ENCODE measurements at regions not wholly inside any gene's neighbourhood (a gene's known extent, or its start where the extent isn't known, plus 50 kb on each side); places are given as distances from the start of the nearest gene placed in this dataset.
A peak's percentile ranks its signal among the peaks of the same experiment; 100 is the strongest.

DNA sequence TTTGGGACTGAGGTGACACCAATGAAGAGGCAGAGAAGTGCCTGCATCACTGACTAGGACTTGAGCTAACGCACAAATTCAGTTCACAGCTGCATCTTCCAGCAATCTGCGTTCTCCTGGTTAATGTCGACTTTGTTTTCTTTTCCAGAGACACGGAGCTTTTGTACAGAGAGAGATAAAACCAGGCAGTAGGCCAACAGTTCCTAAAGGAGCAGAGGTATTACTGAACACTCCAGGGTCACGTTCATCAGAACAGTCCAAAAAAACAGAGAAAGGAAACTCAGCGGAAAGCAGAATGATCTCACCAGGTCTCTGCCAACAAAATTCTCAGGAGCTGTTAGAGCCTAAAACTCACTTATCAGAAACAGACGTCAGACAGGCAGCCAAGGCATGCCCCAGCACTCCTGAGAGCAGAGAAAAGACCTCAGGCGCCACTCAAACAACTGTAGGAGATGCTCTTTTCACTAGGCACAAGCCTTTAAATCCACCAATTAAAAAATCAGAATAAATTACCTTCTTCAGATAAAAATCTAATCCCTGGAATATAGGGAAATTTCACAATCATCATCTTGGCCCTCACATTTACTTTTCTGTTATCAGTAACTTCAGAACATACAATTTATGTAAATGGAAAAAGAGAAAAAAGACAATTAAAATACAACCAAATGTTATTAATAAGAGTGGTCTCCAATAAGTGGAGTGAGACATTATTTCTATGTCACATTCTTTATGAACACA is 95.9 kb upstream of the SPTBN1 start:
- Histone ChIP-seq H4K8ac (ENCODE audit: low read depth, low read length) (no peak overlapping the region), H2AFZ (ENCODE audit: low read length) (peak overlapping the region; percentile 84), H4K91ac (ENCODE audit: low read depth, low read length, poor library complexity) (no peak overlapping the region), H3K4me3 (ENCODE audit: low read length in 2 of 2) (no peak overlapping the region), H2AK5ac (ENCODE audit: low read depth, low read length) (no peak overlapping the region), H3K9ac (ENCODE audit: low read depth, low read length, poor library complexity) (no peak overlapping the region), H2BK15ac (ENCODE audit: low read length) (no peak overlapping the region), H3K14ac (ENCODE audit: low read length) (no peak overlapping the region), H2BK5ac (ENCODE audit: low read length) (no peak overlapping the region), H3K36me3 (replicated peaks in 1 of 2; ENCODE audit: control insufficient read depth in 2 of 2, insufficient read depth in 2 of 2, low read length in 2 of 2) (no peaks in the 10 kb centered on the region), H3K79me1 (ENCODE audit: low read depth, low read length) (no peaks in the 10 kb centered on the region), H3K4me1 (ENCODE audit: control insufficient read depth in 2 of 2, insufficient read depth in 1 of 2, low read depth in 1 of 2, low read length in 2 of 2) (peaks cover 0 to 2% of the 10 kb centered on the region in 2 donors), H2BK120ac (ENCODE audit: low read depth, low read length) (no peak overlapping the region), H3K18ac (ENCODE audit: low read length) (no peak overlapping the region), H3K4ac (ENCODE audit: low read length) (no peak overlapping the region), H3K9me3 (replicated peaks in 1 of 2; ENCODE audit: control insufficient read depth in 2 of 2, insufficient read depth in 1 of 2, low read depth in 1 of 2, low read length in 2 of 2) (no peaks in the 10 kb centered on the region), H2BK12ac (ENCODE audit: low read length) (no peak overlapping the region), H3K23ac (ENCODE audit: low read depth, low read length, poor library complexity) (no peak overlapping the region), H3K27ac (replicated peaks; ENCODE audit: low read length) (no peak overlapping the region), H3K27me3 (ENCODE audit: control insufficient read depth in 3 of 3, insufficient read depth in 3 of 3, low read depth in 1 of 3, low read length in 3 of 3) (no peaks in the 10 kb centered on the region), H3K4me2 (ENCODE audit: insufficient read depth, low read length, poor library complexity, severe bottlenecking) (no peak overlapping the region)
- WGBS, 2 donors (ENCODE audit: extremely low coverage in 2 of 2, insufficient read length in 2 of 2, insufficient replicate concordance in 1 of 2), result no CpG with 5 or more reads among the region's 8 CpGs
- no peak for DNase-seq (ENCODE audit: low spot score)

- Histone ChIP-seq H3K9ac (ENCODE audit: low read depth, low read length, poor library complexity) (no peak overlapping the region), H3K36me3 (replicated peaks in 1 of 2; ENCODE audit: control insufficient read depth in 2 of 2, insufficient read depth in 2 of 2, low read length in 2 of 2) (no peaks in the 10 kb centered on the region), H2BK15ac (ENCODE audit: low read length) (no peak overlapping the region), H2BK12ac (ENCODE audit: low read length) (no peak overlapping the region), H3K4me1 (ENCODE audit: control insufficient read depth in 2 of 2, insufficient read depth in 1 of 2, low read depth in 1 of 2, low read length in 2 of 2) (no peaks in the 10 kb centered on the region), H2AFZ (ENCODE audit: low read length) (no peak overlapping the region), H3K27ac (replicated peaks; ENCODE audit: low read length) (no peak overlapping the region), H2BK120ac (ENCODE audit: low read depth, low read length) (no peak overlapping the region), H4K91ac (ENCODE audit: low read depth, low read length, poor library complexity) (no peak overlapping the region), H3K14ac (ENCODE audit: low read length) (no peak overlapping the region), H2AK5ac (ENCODE audit: low read depth, low read length) (no peak overlapping the region), H3K4me2 (ENCODE audit: insufficient read depth, low read length, poor library complexity, severe bottlenecking) (no peak overlapping the region), H3K4me3 (ENCODE audit: low read length in 2 of 2) (no peak overlapping the region), H3K23ac (ENCODE audit: low read depth, low read length, poor library complexity) (no peak overlapping the region), H3K79me1 (ENCODE audit: low read depth, low read length) (no peaks in the 10 kb centered on the region), H3K18ac (ENCODE audit: low read length) (no peak overlapping the region), H4K8ac (ENCODE audit: low read depth, low read length) (no peak overlapping the region), H2BK5ac (ENCODE audit: low read length) (no peak overlapping the region), H3K4ac (ENCODE audit: low read length) (no peak overlapping the region), H3K27me3 (ENCODE audit: control insufficient read depth in 3 of 3, insufficient read depth in 3 of 3, low read depth in 1 of 3, low read length in 3 of 3) (no peaks in the 10 kb centered on the region), H3K9me3 (replicated peaks in 1 of 2; ENCODE audit: control insufficient read depth in 2 of 2, insufficient read depth in 1 of 2, low read depth in 1 of 2, low read length in 2 of 2) (peaks cover 7 to 9% of the 10 kb centered on the region in 2 donors)
- WGBS, 2 donors (ENCODE audit: extremely low coverage in 2 of 2, insufficient read length in 2 of 2, insufficient replicate concordance in 1 of 2), result no CpG with 5 or more reads among the region's 3 CpGs
- DNase-seq (ENCODE audit: low spot score), result no peak
Measured at GRCh38 chr2:54364409-54364808, 91.7 kb upstream of the SPTBN1 start.

DNA sequence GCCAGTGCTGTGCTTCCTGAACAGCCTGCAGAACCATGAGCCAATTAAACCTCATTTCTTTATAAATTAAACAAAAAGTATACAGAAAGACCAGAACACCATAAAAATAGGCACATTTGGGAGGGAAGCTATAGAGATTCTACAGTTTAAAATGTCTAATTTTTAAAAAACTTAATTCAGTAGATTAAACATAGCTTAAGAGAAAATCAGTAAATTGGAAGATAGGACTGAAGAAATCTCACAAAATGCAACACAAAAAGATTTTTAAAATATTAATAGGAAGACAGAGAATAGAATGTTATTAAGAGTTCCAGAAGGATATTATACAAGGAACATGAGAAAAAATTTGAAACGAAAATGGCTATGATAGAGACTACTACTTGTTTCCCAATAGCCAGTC is 90.5 kb upstream of the SPTBN1 start:
- Histone ChIP-seq H3K18ac (ENCODE audit: low read length) (no peak overlapping the region), H3K23ac (ENCODE audit: low read depth, low read length, poor library complexity) (no peak overlapping the region), H3K14ac (ENCODE audit: low read length) (no peak overlapping the region), H3K4ac (ENCODE audit: low read length) (no peak overlapping the region), H2BK120ac (ENCODE audit: low read depth, low read length) (no peak overlapping the region), H3K27ac (replicated peaks; ENCODE audit: low read length) (no peak overlapping the region), H4K8ac (ENCODE audit: low read depth, low read length) (no peak overlapping the region), H3K27me3 (ENCODE audit: control insufficient read depth in 3 of 3, insufficient read depth in 3 of 3, low read depth in 1 of 3, low read length in 3 of 3) (no peaks in the 10 kb centered on the region), H3K9ac (ENCODE audit: low read depth, low read length, poor library complexity) (no peak overlapping the region), H3K36me3 (replicated peaks in 1 of 2; ENCODE audit: control insufficient read depth in 2 of 2, insufficient read depth in 2 of 2, low read length in 2 of 2) (no peaks in the 10 kb centered on the region), H2BK12ac (ENCODE audit: low read length) (no peak overlapping the region), H2BK5ac (ENCODE audit: low read length) (no peak overlapping the region), H3K4me3 (ENCODE audit: low read length in 2 of 2) (no peak overlapping the region), H3K9me3 (replicated peaks in 1 of 2; ENCODE audit: control insufficient read depth in 2 of 2, insufficient read depth in 1 of 2, low read depth in 1 of 2, low read length in 2 of 2) (peaks cover 7 to 9% of the 10 kb centered on the region in 2 donors), H3K4me1 (ENCODE audit: control insufficient read depth in 2 of 2, insufficient read depth in 1 of 2, low read depth in 1 of 2, low read length in 2 of 2) (peaks cover 0 to 2% of the 10 kb centered on the region in 2 donors), H2AK5ac (ENCODE audit: low read depth, low read length) (no peak overlapping the region), H2BK15ac (ENCODE audit: low read length) (no peak overlapping the region), H3K4me2 (ENCODE audit: insufficient read depth, low read length, poor library complexity, severe bottlenecking) (no peak overlapping the region), H2AFZ (ENCODE audit: low read length) (no peak overlapping the region), H4K91ac (ENCODE audit: low read depth, low read length, poor library complexity) (no peak overlapping the region), H3K79me1 (ENCODE audit: low read depth, low read length) (no peaks in the 10 kb centered on the region)
- WGBS, 2 donors (ENCODE audit: extremely low coverage in 2 of 2, insufficient read length in 2 of 2, insufficient replicate concordance in 1 of 2), result no CpG with 5 or more reads among the region's 1 CpG
- no peak for DNase-seq (ENCODE audit: low spot score)

DNA sequence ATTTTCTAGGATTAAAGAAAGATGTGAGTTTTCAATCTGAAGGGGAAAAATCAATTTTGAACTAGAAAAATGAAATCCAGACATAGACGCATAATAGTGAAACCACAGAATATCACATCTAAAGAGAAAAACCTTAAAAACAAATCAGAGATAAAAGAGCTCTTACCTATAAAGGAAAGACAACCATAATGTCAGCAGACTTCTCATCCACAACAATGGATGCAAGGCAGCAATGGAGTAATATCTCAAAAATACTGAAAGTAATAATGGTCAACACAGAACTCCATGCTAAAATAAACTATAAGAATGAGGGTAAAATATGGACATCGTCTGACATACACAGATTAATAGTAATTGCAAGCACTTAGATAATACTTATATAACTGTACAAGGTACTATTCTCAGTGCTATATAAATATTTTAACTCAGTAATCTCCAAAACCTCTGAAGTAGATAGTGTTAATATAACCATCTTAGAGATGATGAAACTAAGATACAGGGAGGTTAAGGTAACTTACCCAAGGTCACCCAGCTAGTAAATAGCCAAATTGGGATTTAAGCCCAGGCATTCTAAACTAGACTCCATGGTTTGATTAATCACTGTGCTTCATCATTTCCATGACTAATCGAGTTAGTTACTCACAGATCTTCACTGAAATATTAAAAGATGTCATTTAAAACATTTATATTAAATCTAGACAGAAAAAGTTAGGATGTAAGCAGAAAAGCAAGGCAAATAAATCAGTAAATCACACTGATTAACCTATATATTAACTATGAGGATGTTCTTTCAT is 89.4 kb upstream of the SPTBN1 start:
- H2BK15ac ChIP-seq (ENCODE audit: low read length), result no peak overlapping the region
- no peak overlapping the region for H3K23ac ChIP-seq (ENCODE audit: low read depth, low read length, poor library complexity)
- H3K4me1 ChIP-seq (ENCODE audit: control insufficient read depth in 2 of 2, insufficient read depth in 1 of 2, low read depth in 1 of 2, low read length in 2 of 2), result peaks cover 0 to 11% of the 10 kb centered on the region in 2 donors
- H4K91ac ChIP-seq (ENCODE audit: low read depth, low read length, poor library complexity), result no peak overlapping the region
- DNase-seq (ENCODE audit: low spot score), result no peak
- no peak overlapping the region for H2AK5ac ChIP-seq (ENCODE audit: low read depth, low read length)
- H2AFZ ChIP-seq (ENCODE audit: low read length), result no peak overlapping the region
- no peaks in the 10 kb centered on the region for H3K79me1 ChIP-seq (ENCODE audit: low read depth, low read length)
- H3K4me3 ChIP-seq (ENCODE audit: low read length in 2 of 2), result no peak overlapping the region
- H3K4ac ChIP-seq (ENCODE audit: low read length), result no peak overlapping the region
- WGBS, 2 donors (ENCODE audit: extremely low coverage in 2 of 2, insufficient read length in 2 of 2, insufficient replicate concordance in 1 of 2), result no CpG with 5 or more reads among the region's 3 CpGs
- H3K27me3 ChIP-seq (ENCODE audit: control insufficient read depth in 3 of 3, insufficient read depth in 3 of 3, low read depth in 1 of 3, low read length in 3 of 3), result no peaks in the 10 kb centered on the region
- H3K14ac ChIP-seq (ENCODE audit: low read length), result no peak overlapping the region
- peaks cover 7 to 9% of the 10 kb centered on the region in 2 donors for H3K9me3 ChIP-seq (replicated peaks in 1 of 2; ENCODE audit: control insufficient read depth in 2 of 2, insufficient read depth in 1 of 2, low read depth in 1 of 2, low read length in 2 of 2)
- H3K36me3 ChIP-seq (replicated peaks in 1 of 2; ENCODE audit: control insufficient read depth in 2 of 2, insufficient read depth in 2 of 2, low read length in 2 of 2), result no peaks in the 10 kb centered on the region
- H3K18ac ChIP-seq (ENCODE audit: low read length), result no peak overlapping the region
- H4K8ac ChIP-seq (ENCODE audit: low read depth, low read length), result no peak overlapping the region
- H3K27ac ChIP-seq (replicated peaks; ENCODE audit: low read length), result no peak overlapping the region
- no peak overlapping the region for H2BK120ac ChIP-seq (ENCODE audit: low read depth, low read length)
- H2BK12ac ChIP-seq (ENCODE audit: low read length), result no peak overlapping the region
- H3K9ac ChIP-seq (ENCODE audit: low read depth, low read length, poor library complexity), result no peak overlapping the region
- H3K4me2 ChIP-seq (ENCODE audit: insufficient read depth, low read length, poor library complexity, severe bottlenecking), result no peak overlapping the region
- H2BK5ac ChIP-seq (ENCODE audit: low read length), result no peak overlapping the region

Data from neuronal stem cell (in vitro differentiated cells).